Stimulated activated CD4-positive, alpha-beta T cell treated with anti-CD3 and anti-CD28 coated beads, Interleukin-2, amount 100 ng/mL, for 24 hours (primary cell): ENCODE measurements at regions not wholly inside any gene's neighbourhood (a gene's known extent, or its start where the extent isn't known, plus 50 kb on each side); places are given as distances from the start of the nearest gene placed in this dataset.

Source experiments
- DNase-seq, 2 donors: peaks; one replicate each; pipeline ENCODE4 v3.0.0-alpha.2; 2020

DNA sequence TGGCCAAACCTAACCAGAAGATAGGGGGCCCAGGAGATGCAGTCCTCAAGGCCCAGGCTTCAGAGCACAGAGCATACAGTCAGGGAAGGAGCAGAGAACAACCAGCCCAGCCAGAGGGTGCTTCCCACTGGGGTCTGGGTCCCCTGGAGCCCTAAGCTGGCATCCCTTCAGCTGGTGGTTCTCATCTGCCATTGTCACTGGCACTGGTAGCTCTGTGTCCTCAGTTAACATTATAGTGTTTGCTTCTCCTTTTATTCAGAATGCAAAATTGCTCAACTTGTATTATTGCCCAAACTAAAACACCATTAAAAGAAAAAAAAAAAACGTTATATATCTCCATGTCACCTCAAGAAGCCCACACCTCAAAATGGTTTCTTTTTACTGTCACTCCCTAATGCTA, 219.2 kb downstream of the ENC1 start:
- no peak for DNase-seq

DNA sequence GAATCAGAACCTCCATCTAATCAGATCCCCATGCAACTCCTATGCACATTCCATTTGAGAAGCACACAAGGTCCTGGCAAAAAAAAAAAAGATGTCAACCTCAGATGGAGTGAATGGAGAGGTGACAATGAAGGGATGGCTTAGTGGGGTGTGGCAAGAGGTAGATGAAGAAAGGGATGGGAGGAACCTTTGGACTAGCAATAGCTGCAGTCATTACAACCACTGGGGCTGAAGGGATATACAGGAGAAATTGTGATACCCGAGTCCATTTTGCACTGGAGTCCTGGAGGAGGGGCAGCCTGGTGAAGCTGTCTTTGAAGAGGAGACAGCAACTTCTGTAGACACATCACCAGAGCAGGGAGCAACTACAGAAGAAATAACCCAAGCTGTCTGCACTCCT, 219.6 kb downstream of the ENC1 start:
- DNase-seq, result no peak

DNA sequence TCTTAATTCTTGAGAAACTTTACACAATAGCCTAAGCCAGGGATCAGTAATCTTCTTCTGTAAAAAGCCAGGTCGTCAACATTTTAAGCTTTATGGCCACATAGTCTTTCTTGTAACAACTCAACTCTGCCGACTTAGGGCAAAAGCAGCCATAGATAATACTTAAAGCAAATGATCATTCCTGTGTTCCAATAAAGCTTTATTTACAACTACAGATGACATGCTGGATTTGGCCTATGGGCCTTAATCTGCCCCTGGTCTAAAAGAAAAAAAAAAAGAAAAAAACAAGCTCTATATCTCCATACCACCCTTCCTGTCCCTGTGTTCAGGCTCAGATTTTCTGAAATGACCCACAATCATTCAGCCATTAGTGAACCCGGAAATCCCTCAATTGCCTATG, 220.3 kb downstream of the ENC1 start:
- DNase-seq, result no peak

DNA sequence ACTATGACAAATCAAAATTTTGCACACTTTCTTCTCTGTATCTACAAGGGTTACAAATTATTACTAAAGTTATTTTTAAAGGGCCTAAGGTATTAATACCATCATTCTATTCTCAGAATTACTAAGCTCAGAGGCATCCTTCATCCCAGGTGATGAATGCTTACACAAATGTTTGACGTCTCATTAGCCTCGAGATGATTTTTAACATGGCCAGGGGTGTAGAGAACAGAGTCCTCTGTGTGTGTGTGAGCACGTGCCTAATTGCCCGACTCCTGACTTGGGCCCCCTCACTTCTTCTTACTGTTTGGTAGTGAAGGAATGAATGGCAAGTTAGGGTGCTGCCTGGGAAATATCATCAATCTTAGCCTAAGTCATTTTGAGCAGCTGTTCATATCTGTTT, 221.1 kb downstream of the ENC1 start:
- DNase-seq, result no peak

DNA sequence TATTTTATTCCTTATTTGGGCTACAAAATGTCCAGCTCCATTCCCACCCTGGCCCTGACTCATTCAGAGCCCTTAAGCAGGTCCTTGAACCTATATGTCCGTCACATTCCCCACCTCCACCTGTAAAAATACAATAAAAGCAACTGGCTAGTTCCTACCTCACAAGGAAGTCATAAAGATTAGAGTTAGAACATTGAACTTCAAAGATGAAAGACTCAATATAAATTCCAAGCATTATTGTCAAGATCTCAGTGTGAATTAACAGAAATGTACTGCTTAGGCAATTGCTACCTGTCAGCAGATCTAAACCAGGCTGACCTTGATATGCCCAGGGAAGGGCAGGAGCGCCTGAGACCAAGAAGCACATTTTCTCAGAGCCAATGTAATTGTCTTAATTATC, 221.8 kb downstream of the ENC1 start:
- DNase-seq, result no peak

DNA sequence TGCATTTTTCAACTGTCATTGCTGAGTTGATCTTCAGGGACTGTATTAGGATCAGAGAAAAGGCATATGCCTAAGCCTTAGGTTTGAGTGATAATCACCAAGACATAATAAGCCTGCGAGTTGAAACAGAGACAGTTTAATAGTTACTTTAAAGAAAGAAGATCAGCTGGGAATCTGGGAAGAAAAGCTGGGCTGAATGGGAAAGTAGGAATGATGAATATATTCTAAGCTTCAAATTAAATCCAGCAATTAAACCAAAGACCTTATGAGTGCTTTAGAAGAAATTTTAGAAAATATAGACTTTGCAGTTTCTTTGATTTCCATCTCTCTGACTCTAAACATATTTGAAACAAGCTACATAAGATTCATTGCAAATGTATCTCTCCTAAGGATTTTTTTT, 222.3 kb downstream of the ENC1 start:
- DNase-seq, result no peak

DNA sequence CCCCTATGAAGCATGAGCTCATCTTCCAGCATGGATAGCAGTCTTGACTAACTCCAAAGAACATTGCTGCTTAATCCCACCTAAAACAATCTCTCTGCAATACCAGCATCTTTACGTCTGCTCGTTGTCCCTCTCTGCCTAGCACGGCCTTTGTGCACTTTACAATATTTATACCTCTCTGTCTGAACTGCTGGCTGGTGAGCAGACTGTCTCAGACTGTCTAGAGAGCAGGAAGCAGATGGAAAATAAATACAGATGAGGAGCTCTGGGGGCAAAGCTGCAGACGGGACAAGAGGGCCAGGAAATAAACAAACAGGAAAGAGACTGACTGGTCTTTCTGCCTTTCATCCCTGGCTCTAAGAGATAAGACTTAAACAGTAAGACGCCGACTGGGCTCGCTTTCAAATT, 224.8 kb downstream of the ENC1 start:
- DNase-seq, result no peak

DNA sequence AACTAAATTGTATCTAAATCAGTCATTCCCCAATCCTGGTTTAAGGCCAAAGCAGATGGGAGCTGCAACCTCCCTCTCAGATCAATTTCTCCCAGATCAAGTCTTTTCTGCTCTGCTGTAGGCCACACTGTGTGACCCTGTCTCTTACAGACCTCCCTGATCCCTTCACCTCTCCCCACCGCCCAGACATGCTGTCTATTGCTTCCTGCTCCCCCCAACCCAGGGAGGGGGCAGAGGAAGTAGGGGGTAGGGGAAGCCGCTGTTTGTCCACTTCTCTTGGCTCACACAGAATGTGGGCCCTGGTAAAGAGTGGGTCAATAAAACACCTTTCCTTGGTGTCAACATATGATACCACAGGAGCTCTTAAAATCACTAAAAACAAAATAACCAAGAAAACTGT, 226.3 kb downstream of the ENC1 start:
- no peak for DNase-seq

DNA sequence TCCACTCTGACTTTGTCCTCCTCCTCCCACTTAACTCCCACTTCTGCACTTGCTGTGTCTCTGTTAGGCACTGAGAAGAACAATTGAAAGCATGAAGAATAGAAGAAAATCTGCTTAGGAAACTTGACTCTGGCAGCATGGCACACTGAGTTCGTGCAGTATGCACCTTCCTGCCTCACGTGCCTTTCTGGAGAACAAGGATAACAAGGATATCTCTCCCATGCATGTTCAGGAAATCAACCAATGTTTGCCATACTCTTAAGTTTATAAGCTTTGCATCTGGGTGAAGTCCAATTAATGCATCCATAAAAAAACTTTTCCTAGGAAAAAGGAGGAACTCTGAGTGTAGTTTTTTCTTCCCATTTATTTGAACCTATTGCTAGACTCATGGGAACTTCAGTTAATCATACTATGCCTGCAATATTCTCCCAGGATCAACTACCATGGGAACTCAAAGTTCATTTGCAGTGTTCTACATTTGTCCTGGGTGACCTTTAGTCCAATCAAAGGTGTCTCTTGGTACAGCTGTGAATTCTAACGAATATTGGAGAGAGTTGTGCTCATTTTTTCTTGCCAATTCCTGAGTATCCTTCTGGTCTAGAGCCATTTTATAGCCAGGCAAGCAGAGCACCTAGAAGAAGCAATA, 227.0 kb downstream of the ENC1 start:
- DNase-seq, result no peak

DNA sequence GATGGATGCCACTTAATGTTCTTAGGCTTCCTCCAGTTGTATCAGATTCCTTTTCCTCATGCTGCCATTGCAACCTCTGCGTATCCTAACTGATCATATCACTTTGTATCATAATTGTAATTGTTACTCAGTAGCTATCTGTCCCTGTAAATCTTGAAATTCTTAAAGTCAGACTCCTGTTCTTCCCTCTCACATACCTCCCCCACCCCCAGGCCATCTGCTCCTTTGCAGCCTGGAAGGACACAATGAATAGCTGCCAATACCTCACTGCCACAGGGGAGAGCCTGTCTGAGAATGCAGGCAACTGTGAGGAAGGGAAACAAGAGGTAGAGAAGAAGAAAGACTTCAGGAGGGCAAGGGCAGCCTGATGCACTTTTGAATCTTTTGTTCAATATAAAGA, 228.5 kb downstream of the ENC1 start:
- DNase-seq, result no peak

DNA sequence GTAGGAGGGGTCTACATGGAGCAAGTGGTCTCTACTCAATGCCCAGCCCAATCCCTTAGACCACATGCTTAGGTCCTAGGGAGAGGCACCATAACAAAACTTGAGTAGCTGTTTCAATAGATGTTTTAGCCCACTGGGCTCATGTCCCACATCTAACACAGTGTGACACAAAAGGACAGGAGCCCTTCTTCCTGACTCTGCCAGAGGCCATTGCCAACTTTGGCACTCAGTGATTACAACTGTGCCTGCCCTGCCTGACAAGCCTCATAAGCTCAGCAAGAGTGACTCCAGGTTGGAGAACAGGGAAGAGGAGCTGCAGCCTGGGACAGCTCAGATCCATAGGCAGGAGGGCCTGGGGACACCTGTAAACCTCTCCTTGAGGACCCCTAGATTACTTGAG, 230.8 kb downstream of the ENC1 start:
- DNase-seq, result no peak

DNA sequence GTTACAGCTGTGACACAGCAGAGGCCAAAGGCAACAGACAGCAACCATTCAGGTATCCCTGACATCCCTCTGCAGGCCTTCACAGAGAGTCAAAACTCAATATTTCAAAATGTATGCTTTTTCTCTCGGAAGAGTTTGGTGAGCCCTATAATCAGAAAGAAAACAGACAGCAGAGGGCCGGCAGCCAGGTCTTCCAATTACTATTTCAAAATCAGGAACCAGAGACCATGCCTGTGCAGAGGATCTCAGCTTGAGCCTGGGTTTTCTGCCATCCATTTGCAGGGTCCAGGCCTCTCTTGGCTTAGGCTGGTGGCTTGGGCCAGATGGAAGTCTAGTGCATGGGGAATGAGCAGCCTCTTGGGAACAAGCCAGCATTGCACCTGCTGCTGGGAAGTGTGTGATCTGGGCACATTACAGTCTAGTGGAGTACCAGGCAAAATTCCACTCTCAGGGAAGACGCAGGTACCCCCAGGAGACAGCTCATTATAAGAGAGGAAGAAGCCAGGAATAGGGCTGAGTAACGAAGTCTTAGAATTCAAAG, 231.3 kb downstream of the ENC1 start:
- no peak for DNase-seq

DNA sequence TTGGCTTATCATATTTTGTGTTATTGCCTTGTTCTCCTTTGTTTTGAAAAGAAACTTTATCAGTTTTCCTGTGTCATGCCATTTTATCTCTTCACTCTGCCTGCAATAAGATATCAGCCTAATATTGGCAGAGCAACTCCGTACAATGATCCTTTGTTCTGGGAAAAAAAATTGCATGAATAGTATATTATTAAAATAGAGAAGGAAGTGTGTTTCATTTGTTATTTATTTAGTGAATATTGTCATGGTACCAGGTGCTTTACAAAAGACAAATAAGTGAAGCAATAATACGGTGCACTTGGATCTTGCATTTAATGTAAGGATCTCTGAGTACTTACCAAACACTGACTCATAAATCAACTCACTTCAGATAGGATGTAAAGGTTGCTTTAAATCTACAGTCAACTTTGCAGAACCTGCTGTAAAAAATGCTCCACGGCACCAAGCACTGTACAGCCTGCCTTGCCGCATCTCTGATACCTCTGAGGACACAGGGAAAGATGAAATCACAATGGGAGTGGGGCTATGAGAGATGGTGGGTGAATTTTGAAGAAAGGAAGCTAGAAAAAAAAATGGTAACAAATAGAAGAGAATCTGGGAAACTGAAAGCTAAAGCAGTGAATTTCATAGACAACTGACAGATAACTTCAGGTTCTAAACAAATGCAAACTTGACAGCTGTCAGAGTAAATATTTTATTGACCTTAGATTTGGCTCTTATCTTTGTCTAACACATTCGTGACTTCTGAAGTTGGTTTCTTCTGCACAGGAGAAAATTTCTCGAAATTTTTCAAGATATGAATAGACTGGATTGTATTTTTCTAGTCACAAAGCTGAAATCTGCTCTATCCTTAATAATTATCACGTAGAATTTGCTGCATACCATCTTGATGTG, 232.1 kb downstream of the ENC1 start:
- DNase-seq, result no peak

DNA sequence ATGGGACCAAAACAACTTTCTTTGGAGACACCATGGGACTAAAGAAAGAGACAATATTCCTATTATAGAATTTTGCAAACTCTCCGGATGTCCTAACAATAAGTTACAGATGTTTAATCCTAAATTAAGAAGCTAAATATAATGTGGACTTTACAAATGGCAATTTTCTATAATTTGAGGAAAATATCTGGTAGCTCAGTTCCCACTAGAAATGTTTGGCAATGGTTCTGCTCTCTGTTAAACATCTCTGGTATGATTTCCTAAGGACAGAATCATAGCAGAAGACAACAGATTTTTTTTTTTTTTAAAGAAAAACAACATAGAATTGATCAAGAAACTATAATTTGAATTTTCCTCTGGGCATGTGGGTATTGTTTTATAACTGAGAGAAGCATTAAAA, 232.8 kb downstream of the ENC1 start:
- DNase-seq, result no peak

DNA sequence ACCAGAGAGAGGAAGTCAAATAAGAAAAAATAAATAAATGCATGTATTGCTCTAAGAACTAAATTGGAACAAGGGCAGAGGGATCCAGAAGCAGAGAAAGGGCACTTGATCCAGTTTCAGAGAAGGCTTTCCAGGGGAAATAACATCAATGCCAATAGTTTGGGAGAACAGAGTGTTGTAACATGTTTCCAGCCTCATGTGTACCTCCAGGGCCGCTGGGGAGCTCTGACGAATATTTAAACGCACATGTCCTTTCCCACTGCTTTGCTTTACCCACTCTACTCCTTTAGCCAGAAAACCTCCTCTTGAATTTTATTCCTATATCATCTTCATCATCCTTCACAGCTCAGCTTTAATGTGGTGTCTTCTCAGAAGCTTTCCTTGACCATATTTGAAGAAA, 233.7 kb downstream of the ENC1 start:
- DNase-seq, result no peak

DNA sequence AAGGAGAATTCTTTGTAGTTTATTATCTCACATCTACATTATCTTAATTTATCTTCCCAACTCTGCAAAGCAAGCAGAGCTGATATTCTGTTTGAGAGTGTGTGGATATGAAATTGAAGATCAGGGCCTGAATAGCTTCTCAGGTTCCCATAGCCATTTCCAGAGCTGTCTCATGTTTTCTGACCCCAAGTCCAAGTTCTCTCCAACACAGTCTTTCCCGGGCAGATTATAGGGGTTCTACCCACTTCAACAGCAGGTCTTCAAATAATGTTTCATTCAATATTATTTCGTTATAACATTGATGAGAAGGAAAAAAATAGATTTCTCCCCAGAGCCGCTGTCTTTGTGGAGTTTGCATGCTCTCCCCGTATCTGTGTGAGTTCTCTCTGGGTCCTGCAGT, 234.9 kb downstream of the ENC1 start:
- DNase-seq, result no peak

DNA sequence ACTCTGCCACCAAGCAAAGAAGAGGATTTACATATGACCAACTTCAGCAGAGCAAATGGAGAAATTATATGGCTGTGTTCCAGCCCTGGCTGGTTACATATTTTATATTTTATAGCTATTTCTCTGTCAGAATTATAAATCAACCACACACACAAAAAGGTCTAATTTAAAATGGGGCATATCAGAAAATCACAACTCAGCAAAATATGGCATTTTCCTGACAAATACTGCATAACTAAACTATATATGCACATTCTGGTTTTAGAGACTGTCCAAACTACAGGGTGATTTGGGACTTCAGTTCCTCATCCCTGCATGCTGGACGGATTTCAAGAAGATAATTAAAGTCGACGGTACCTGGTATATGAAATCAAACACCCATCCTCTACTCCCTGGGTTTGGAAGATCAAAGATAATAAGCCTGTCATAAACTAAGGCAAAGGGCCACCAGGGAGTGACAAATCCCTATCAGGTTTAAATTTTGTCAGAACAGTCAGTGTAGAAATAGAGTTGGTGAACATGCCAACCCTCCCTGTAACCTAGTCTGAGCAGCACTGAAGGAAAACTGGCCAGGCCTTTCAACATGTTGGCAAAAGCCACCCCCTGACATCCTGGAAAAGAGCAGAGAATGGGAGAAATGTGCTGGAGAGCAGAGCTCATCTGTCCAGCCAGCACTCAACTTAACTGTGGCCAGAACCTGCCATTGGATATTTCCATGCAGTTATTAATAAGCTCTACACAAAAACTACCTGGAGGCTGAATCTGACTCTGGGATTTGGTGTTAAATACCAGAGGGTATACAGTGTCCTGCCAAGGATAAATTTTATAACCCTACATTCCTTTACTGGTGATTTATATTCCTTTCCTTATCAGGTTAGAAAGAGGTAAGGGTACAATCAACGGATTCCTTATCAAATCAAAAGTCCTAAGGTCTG, 235.7 kb downstream of the ENC1 start:
- DNase-seq, result no peak

DNA sequence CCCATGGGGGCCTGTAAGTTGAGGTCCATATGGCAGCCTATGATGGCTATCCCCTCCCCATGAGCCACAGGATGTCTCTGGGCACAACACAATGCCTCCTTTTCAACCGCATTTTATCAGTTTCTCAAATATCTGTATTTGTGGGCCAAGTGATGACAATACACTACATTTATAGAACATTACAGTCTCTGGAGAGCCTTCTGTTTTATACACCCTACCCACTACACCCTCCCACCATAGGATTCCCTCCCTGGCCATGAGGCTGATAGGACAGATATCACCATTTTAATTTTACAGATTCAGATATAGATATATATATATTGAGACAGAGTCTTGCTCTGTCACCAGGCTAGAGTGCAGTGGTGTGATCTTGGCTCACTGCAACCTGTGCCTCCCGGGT, 236.8 kb downstream of the ENC1 start:
- DNase-seq, result no peak

DNA sequence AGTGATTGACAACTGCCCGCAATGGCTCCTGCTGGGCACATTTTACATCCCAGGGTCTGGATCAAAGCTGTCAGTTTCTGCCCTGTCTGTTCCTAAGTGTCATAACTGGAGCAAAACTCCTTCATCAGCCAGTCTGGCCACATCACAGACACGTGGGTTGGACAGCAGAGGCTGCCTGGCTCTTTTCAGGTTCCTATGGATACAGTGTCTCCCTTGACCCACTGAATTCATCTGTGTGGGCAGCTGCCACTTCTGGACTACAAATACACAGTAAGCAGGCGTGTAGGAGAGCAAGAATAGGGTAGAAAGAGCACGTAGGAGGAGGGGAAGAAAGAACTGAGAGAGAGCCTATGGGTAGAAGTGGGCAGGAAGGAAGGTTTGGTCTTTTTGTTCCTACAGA, 238.0 kb downstream of the ENC1 start:
- no peak for DNase-seq

DNA sequence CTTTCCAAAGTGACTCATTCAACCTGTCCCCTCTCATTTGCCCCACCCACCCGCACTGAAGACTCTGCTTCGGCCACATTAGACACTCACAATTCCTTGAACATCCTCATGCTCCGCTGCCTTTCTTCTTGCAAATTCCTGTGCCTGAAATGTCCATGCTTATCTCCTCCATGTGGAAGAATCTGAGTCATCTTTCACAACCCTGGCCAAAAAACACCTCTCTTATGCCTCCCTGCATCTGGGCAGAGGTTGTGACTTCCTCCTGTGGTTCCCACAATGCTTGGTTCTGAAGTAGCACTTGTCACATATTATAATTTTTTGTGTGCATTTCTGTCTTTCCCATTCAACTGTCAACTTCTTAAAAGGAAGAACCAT, 238.6 kb downstream of the ENC1 start:
- no peak for DNase-seq

DNA sequence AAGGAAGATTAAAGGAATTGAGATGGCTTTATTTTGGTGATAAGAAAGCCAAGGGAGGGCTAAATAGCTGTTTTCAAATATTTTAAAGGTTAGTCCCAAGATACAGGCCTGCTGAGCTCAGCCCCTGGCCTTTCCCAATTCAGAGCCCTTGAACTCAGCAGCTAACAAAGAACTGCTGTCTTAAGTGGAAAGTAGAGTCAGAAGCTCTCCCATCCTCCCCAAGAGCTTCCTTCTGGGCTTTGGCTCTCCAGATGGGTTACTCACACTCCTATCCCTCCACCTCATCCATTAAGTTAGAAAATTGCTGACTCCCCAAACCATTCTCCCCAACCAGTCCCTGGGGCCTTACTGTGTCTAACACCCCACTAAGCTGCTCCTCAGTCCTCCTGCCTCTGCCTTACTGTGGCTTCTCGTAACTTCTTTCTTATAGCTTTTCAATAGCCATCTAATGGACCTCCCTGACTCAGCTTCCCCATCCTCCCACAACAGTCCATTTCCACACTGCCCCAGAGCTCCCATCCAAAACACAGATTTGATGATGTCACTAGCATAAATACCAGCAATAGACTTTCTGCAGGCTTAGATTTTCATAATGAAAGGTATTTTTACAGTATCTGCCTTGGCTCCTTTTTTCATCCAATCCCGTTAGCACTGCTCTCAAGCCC, 239.1 kb downstream of the ENC1 start:
- no peak for DNase-seq

DNA sequence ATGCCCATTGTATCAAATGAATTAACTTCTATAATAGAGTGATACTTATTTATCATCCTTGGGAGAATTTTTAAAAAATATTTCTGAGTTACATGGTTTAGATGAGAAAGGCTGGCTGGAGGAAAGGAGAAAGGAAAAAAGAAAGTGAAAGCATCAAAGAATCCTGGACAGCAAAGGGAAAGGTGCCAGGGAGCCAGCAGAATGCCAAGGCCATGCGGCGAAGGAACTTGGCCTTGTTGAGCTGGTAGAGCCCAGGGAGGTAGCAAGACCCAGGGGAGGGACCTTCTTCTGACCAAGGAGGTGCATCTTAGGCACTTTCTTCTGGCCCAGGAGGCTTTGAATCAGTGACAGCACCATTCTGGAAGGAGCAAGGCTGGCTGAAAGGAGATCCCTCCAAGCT, 240.5 kb downstream of the ENC1 start:
- no peak for DNase-seq
